Lower lobe of right lung (tissue), 2 donors: ENCODE measurements at regions not wholly inside any gene's neighbourhood (a gene's known extent, or its start where the extent isn't known, plus 50 kb on each side); places are given as distances from the start of the nearest gene placed in this dataset.

Experiments
- ATAC-seq, 2 donors: fragments of 200-7000 bp; cut with Tn5 transposase; one replicate each; pipeline ENCODE4 v1.9.1; 2020 to 2022; ENCODE audit warnings: mild to moderate bottlenecking in 2 of 2, moderate library complexity in 2 of 2
- DNase-seq: peaks from one replicate; pipeline ENCODE4 v3.0.0-alpha.2; 2020
- H3K27ac ChIP-seq: fragments of 200-600 bp; one replicate; pipeline ENCODE4 v1.8.0; 2022
- H3K27me3 ChIP-seq: fragments of 200-600 bp; one replicate; pipeline ENCODE4 v1.8.0; 2022; ENCODE audit warnings: low read depth
- H3K36me3 ChIP-seq: fragments of 200-600 bp; one replicate; pipeline ENCODE4 v1.8.0; 2022; ENCODE audit warnings: mild to moderate bottlenecking
- H3K4me1 ChIP-seq: fragments of 200-600 bp; one replicate; pipeline ENCODE4 v1.8.0; 2022
- H3K4me3 ChIP-seq: fragments of 200-600 bp; one replicate; pipeline ENCODE4 v1.8.0; 2022; ENCODE audit warnings: mild to moderate bottlenecking
- H3K9me3 ChIP-seq: fragments of 200-600 bp; one replicate; pipeline ENCODE4 v1.8.0; 2022
- CTCF ChIP-seq: fragments of 200-600 bp; IDR thresholded peaks from one replicate; pipeline ENCODE4 v1.8.0; 2022; ENCODE audit warnings: antibody characterized with exemption, mild to moderate bottlenecking
- intact Hi-C: fragments of 100-400 bp; cut with DNase I; formaldehyde crosslinking; loops from one replicate; pipeline ENCODE4 v1.11.0; 2022
- donor health status: DM: no; HTN: yes; CAD: no; lungs with severe emphysema.

- Histone ChIP-seq H3K27me3 (no peaks in the 10 kb centered on the region), H3K36me3 (no peaks in the 10 kb centered on the region), H3K9me3 (peaks cover 19% of the 10 kb centered on the region), H3K27ac (no peak overlapping the region), H3K4me1 (no peaks in the 10 kb centered on the region), H3K4me3 (no peak overlapping the region)
- DNase-seq (no peak), ATAC-seq (no peak)
- intact Hi-C loops, result no loop called here
- no peak for TF ChIP-seq CTCF
Observed at GRCh38 chrX:115929480-115929879, 241.1 kb upstream of the AGTR2 start.

GRCh38 chrX:115936008-115936407, 234.5 kb upstream of the AGTR2 start:
- Histone ChIP-seq H3K9me3 (no peaks in the 10 kb centered on the region), H3K27me3 (no peaks in the 10 kb centered on the region), H3K36me3 (no peaks in the 10 kb centered on the region), H3K27ac (no peak overlapping the region), H3K4me1 (no peaks in the 10 kb centered on the region), H3K4me3 (no peak overlapping the region)
- intact Hi-C loops, result no loop called here
- no peak for DNase-seq
- TF ChIP-seq CTCF, result no peak
- no peak for ATAC-seq

GRCh38 chrX:115939070-115939469, 231.5 kb upstream of the AGTR2 start:
- H3K27me3 ChIP-seq, result no peaks in the 10 kb centered on the region
- intact Hi-C loops, result no loop called here
- no peaks in the 10 kb centered on the region for H3K4me1 ChIP-seq
- H3K9me3 ChIP-seq, result no peaks in the 10 kb centered on the region
- ATAC-seq, result no peak
- H3K36me3 ChIP-seq, result no peaks in the 10 kb centered on the region
- TF ChIP-seq CTCF, result no peak
- DNase-seq, result no peak
- H3K4me3 ChIP-seq, result no peak overlapping the region
- no peak overlapping the region for H3K27ac ChIP-seq

GRCh38 chrX:115939636-115940160, 230.8 kb upstream of the AGTR2 start:
- intact Hi-C loops, result no loop called here
- no peak overlapping the region for H3K27ac ChIP-seq
- H3K27me3 ChIP-seq, result no peaks in the 10 kb centered on the region
- DNase-seq, result no peak
- TF ChIP-seq CTCF, result no peak
- no peaks in the 10 kb centered on the region for H3K36me3 ChIP-seq
- H3K4me1 ChIP-seq, result no peaks in the 10 kb centered on the region
- no peak for ATAC-seq
- no peak overlapping the region for H3K4me3 ChIP-seq
- H3K9me3 ChIP-seq, result no peaks in the 10 kb centered on the region

GRCh38 chrX:115940348-115940747, 230.2 kb upstream of the AGTR2 start:
- no peaks in the 10 kb centered on the region for H3K9me3 ChIP-seq
- H3K27ac ChIP-seq, result no peak overlapping the region

More at GRCh38 chrX:115940348-115940747, 230.2 kb upstream of the AGTR2 start:
- ATAC-seq (peak in 1 of 2 donors; percentile 20), DNase-seq (no peak)
- intact Hi-C loops, result no loop called here
- TF ChIP-seq CTCF, result no peak
- H3K27me3 ChIP-seq, result no peaks in the 10 kb centered on the region
- no peaks in the 10 kb centered on the region for H3K4me1 ChIP-seq
- H3K36me3 ChIP-seq, result no peaks in the 10 kb centered on the region
- H3K4me3 ChIP-seq, result no peak overlapping the region
